GM10266 (cell line): ENCODE measurements at regions not wholly inside any gene's neighbourhood (a gene's known extent, or its start where the extent isn't known, plus 50 kb on each side); places are given as distances from the start of the nearest gene placed in this dataset.

Experiments
- DNase-seq: peaks from one replicate; pipeline ENCODE4 v3.0.0; 2012; ENCODE audit errors: extremely low spot score
- CTCF ChIP-seq: IDR thresholded peaks from 2 replicates; pipeline ENCODE4 v1.5.1; 2012; ENCODE audit warnings: mild to moderate bottlenecking, low read depth; ENCODE audit not compliant: control insufficient read depth, insufficient read depth; ENCODE audit errors: missing control alignments

GRCh38 chr5:57608542-57608941 is 125.9 kb upstream of the ACTBL2 start:
- no peak for TF ChIP-seq CTCF
- DNase-seq: no peak

GRCh38 chr5:57601996-57602395 is 119.4 kb upstream of the ACTBL2 start:
- no peak for DNase-seq
- TF ChIP-seq CTCF: no peak

DNA sequence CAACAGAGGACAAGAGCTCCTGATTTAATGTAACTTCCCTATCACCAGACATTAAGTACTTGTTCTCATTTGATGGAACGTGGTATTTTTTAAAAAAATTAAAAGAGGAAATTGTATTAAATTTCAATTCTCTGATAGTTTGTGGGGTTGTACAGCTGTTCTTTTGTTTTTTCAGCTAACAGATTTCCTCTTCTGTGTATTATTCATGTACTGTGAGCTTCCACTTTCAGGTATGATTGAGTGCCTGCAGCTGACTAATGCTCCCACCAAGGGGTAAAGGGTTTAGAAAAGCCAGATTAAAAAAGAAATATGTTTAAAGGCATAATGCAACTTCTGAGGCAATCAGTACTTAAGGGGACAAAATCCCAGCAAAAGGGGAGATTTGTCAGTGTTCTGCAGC is 117.7 kb upstream of the ACTBL2 start:
- DNase-seq: no peak
- no peak for TF ChIP-seq CTCF

DNA sequence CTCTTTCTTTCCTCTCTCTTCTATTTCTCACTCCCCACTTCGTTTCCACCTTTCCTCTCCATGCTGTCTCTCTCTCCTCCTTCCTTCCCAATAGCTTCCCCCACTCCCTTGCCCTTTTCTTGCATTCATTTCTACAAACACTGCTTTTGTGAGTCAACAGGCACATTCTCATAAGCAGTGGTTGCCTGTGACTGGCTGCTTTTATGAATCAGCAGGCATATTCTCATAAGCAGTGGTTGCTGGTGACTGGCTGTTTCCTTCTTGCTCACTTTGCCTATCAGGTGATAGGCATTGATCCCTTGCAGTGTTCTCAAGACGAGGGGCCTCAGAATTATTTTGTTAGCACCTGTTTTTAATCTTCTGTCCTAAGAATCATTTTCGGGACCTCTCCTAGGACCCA is 116.1 kb upstream of the ACTBL2 start:
- DNase-seq: no peak
- no peak for TF ChIP-seq CTCF

- no peak for DNase-seq
- no peak for TF ChIP-seq CTCF
Measured at GRCh38 chr5:57598097-57598496, 115.5 kb upstream of the ACTBL2 start.

DNA sequence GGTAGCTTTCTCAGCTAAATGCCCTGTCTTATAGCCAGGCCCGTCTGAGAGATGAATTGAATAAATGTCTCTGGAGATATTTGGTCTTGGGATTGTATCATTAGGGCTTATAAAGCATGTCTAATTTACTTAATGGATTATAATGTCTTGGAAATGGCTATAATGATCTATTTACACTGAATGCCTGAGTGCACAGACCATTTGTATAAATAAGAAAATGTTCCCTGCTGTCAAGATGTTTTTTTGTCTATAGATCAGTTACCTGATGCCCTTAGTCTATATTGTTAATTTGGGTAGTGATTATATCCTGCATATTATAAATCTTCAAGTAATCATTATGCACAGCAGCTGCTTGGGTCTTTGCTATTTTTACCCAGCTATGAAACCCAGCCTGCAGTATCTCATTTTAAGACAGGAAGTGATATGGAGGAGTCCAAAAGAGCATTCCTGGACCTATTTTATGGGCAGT is 112.9 kb upstream of the ACTBL2 start:
- TF ChIP-seq CTCF: no peak
- DNase-seq: no peak

- no peak for TF ChIP-seq CTCF
- DNase-seq: no peak
Measured at GRCh38 chr5:57594436-57594835, 111.8 kb upstream of the ACTBL2 start.
